GM12874 (cell line): ENCODE measurements at regions not wholly inside any gene's neighbourhood (a gene's known extent, or its start where the extent isn't known, plus 50 kb on each side); places are given as distances from the start of the nearest gene placed in this dataset.

Source experiments
- CTCF ChIP-seq: IDR thresholded peaks from 2 replicates; pipeline ENCODE4 v1.5.1; 2011; ENCODE audit warnings: low read depth, mild to moderate bottlenecking, control low read depth, low read length, moderate library complexity; ENCODE audit not compliant: insufficient read depth

- no peak for TF ChIP-seq CTCF
Observed at GRCh38 chr21:21605521-21605920, 607.3 kb downstream of the NCAM2 start.

- TF ChIP-seq CTCF, result no peak
Observed at GRCh38 chr21:21606041-21606440, 607.8 kb downstream of the NCAM2 start.

GRCh38 chr21:21612466-21612865, 614.3 kb downstream of the NCAM2 start:
- no peak for TF ChIP-seq CTCF

GRCh38 chr21:21614966-21615365, 616.8 kb downstream of the NCAM2 start:
- no peak for TF ChIP-seq CTCF

- TF ChIP-seq CTCF, result no peak
Observed at GRCh38 chr21:21622460-21623234, 624.4 kb downstream of the NCAM2 start.

- no peak for TF ChIP-seq CTCF
Observed at GRCh38 chr21:21624674-21625073, 626.5 kb downstream of the NCAM2 start.

GRCh38 chr21:21631961-21632360, 633.8 kb downstream of the NCAM2 start:
- no peak for TF ChIP-seq CTCF
